DND-41 (cell line): ENCODE measurements at regions not wholly inside any gene's neighbourhood (a gene's known extent, or its start where the extent isn't known, plus 50 kb on each side); places are given as distances from the start of the nearest gene placed in this dataset.

ENCODE experiments used
- CTCF ChIP-seq: IDR thresholded peaks from 2 replicates; pipeline ENCODE4 v1.5.1; 2012; ENCODE audit warnings: borderline replicate concordance, low read length, moderate library complexity, mild to moderate bottlenecking; ENCODE audit not compliant: poor library complexity, severe bottlenecking; ENCODE audit errors: extremely low read depth
- EZH2 ChIP-seq: IDR thresholded peaks from 3 replicates; pipeline ENCODE4 v1.6.1; 2012; ENCODE audit warnings: borderline replicate concordance, low read depth, mild to moderate bottlenecking, moderate library complexity, low read length, inconsistent platforms; ENCODE audit not compliant: severe bottlenecking

- TF ChIP-seq CTCF (no peak), EZH2 (no peak)
Observed at GRCh38 chr11:67820081-67820480, 145.7 kb upstream of the ALDH3B2 start.
